Upper lobe of left lung (tissue), 4 donors: ENCODE measurements at regions not wholly inside any gene's neighbourhood (a gene's known extent, or its start where the extent isn't known, plus 50 kb on each side); places are given as distances from the start of the nearest gene placed in this dataset.

Source experiments
- CTCF ChIP-seq, 6 experiments: fragments of 450-650 bp in 4 of 6; fragments of 200-600 bp in 2 of 6; sonication (generic) in 2 of 6; IDR thresholded peaks; one replicate each; pipeline ENCODE4 v1.5.1; 2016 to 2019; ENCODE audit warnings: antibody characterized with exemption in 6 of 6
- EP300 ChIP-seq, 4 donors: sonication (generic); formaldehyde crosslinking; IDR thresholded peaks; one replicate each; pipeline ENCODE4 v1.5.1; 2017; ENCODE audit warnings: antibody characterized with exemption in 4 of 4, control low read depth in 2 of 4
- POLR2A ChIP-seq, 4 donors: fragments of 450-650 bp; IDR thresholded peaks; one replicate each; pipeline ENCODE4 v1.5.1; 2016 to 2017; ENCODE audit warnings: antibody characterized with exemption in 4 of 4, mild to moderate bottlenecking in 2 of 4
- POLR2AphosphoS5 ChIP-seq, 2 donors: sonication (generic); formaldehyde crosslinking; IDR thresholded peaks; one replicate each; pipeline ENCODE4 v1.5.1; 2017; ENCODE audit warnings: antibody characterized with exemption in 2 of 2

GRCh38 chr2:220318037-220318436, 690.6 kb downstream of the SLC4A3 start:
- TF ChIP-seq CTCF (IDR thresholded peaks at IDR 0.05) (no peak), EP300 (IDR thresholded peaks at IDR 0.05) (no peak), POLR2A (IDR thresholded peaks at IDR 0.05) (no peak), POLR2AphosphoS5 (IDR thresholded peaks at IDR 0.05) (no peak)
